GM23338 (cell line): ENCODE measurements at regions not wholly inside any gene's neighbourhood (a gene's known extent, or its start where the extent isn't known, plus 50 kb on each side); places are given as distances from the start of the nearest gene placed in this dataset.

ENCODE experiments used
- ATAC-seq: fragments of 200-7000 bp; cut with Tn5 transposase; 3 replicates; pipeline ENCODE4 v1.9.1; 2020
- DNase-seq: peaks from one replicate; pipeline ENCODE4 v3.0.0-alpha.2; 2015; ENCODE audit warnings: low spot score
- H2AFZ ChIP-seq: fragments of 200-600 bp; sonication (generic); 2 replicates; pipeline ENCODE4 v1.8.0; 2016; ENCODE audit warnings: antibody characterized with exemption, mild to moderate bottlenecking, moderate library complexity
- H3F3A ChIP-seq: fragments of 200-600 bp; sonication (generic); replicated peaks from 2 replicates; pipeline ENCODE4 v1.8.0; 2017; ENCODE audit warnings: antibody characterized with exemption, mixed run types, low read depth
- H3K27ac ChIP-seq: fragments of 200-600 bp; sonication (generic); 2 replicates; pipeline ENCODE4 v1.6.1; 2016; ENCODE audit warnings: low read depth
- H3K27me3 ChIP-seq: fragments of 200-600 bp; sonication (generic); 2 replicates; pipeline ENCODE4 v1.8.0; 2016; ENCODE audit warnings: mild to moderate bottlenecking, mixed run types, moderate library complexity; ENCODE audit not compliant: insufficient read depth
- H3K36me3 ChIP-seq: fragments of 200-600 bp; sonication (generic); 2 replicates; pipeline ENCODE4 v1.8.0; 2016; ENCODE audit warnings: mild to moderate bottlenecking; ENCODE audit not compliant: insufficient read depth
- H3K4me1 ChIP-seq: fragments of 200-600 bp; sonication (generic); 2 replicates; pipeline ENCODE4 v1.8.0; 2016; ENCODE audit warnings: mild to moderate bottlenecking, moderate library complexity; ENCODE audit not compliant: insufficient read depth
- H3K4me2 ChIP-seq: fragments of 200-600 bp; sonication (generic); 2 replicates; pipeline ENCODE4 v1.7.1; 2017; ENCODE audit warnings: mixed run types
- H3K4me3 ChIP-seq: fragments of 200-600 bp; sonication (generic); 2 replicates; pipeline ENCODE4 v1.6.1; 2016; ENCODE audit warnings: mixed run types
- H3K79me2 ChIP-seq: fragments of 200-600 bp; sonication (generic); replicated peaks from 2 replicates; pipeline ENCODE4 v1.8.0; 2017; ENCODE audit warnings: mild to moderate bottlenecking; ENCODE audit not compliant: insufficient read depth
- H3K9me2 ChIP-seq: fragments of 200-600 bp; sonication (generic); 2 replicates; pipeline ENCODE4 v1.8.0; 2017; ENCODE audit not compliant: insufficient read depth
- H4K20me1 ChIP-seq: fragments of 200-600 bp; sonication (generic); replicated peaks from 2 replicates; pipeline ENCODE4 v1.8.0; 2017; ENCODE audit warnings: mild to moderate bottlenecking; ENCODE audit not compliant: insufficient read depth
- H3K27ac Mint-ChIP-seq: 2 replicates; pipeline ENCODE4 v1.8.0; 2020; ENCODE audit warnings: inconsistent platforms, mild to moderate bottlenecking, moderate library complexity, mixed read lengths
- H3K27me3 Mint-ChIP-seq: 3 replicates; pipeline ENCODE4 v1.8.0; 2022; ENCODE audit warnings: low read depth, mild to moderate bottlenecking, moderate library complexity, mixed read lengths, inconsistent platforms; ENCODE audit not compliant: insufficient read depth, poor library complexity
- H3K36me3 Mint-ChIP-seq: 3 replicates; pipeline ENCODE4 v1.8.0; 2021; ENCODE audit warnings: low read depth, mild to moderate bottlenecking, inconsistent platforms, moderate library complexity, mixed read lengths
- H3K4me1 Mint-ChIP-seq: 3 replicates; pipeline ENCODE4 v1.8.0; 2020; ENCODE audit warnings: mild to moderate bottlenecking, inconsistent platforms, mixed read lengths
- H3K4me3 Mint-ChIP-seq: 3 replicates; pipeline ENCODE4 v1.8.0; 2021; ENCODE audit warnings: moderate library complexity, mild to moderate bottlenecking, inconsistent platforms, mixed read lengths
- H3K9me3 Mint-ChIP-seq: 3 replicates; pipeline ENCODE4 v1.8.0; 2020; ENCODE audit warnings: moderate library complexity, mild to moderate bottlenecking, inconsistent platforms, mixed read lengths
- EZH2phosphoT487 ChIP-seq: fragments of 200-600 bp; sonication (generic); IDR thresholded peaks from one replicate; pipeline ENCODE4 v1.8.1; 2018; ENCODE audit warnings: antibody characterized with exemption; ENCODE audit not compliant: unreplicated experiment
- JUNB ChIP-seq: IDR thresholded peaks from one replicate; pipeline ENCODE4 v1.6.1; 2016; ENCODE audit warnings: antibody characterized with exemption; ENCODE audit not compliant: unreplicated experiment
- NANOG ChIP-seq: IDR thresholded peaks from 2 replicates; pipeline ENCODE4 v1.6.1; 2016; ENCODE audit warnings: antibody characterized with exemption, borderline replicate concordance
- POLR2AphosphoS5 ChIP-seq: IDR thresholded peaks from 2 replicates; pipeline ENCODE4 v1.6.1; 2016; ENCODE audit warnings: antibody characterized with exemption, low read depth
- STAT1 ChIP-seq: IDR thresholded peaks from one replicate; pipeline ENCODE4 v1.6.1; 2016; ENCODE audit warnings: antibody characterized with exemption; ENCODE audit not compliant: unreplicated experiment
- ZNF331 ChIP-seq: fragments of 250-450 bp; sonication (Bioruptor Pico); IDR thresholded peaks from 2 replicates; pipeline ENCODE4 v1.5.0; 2020; ENCODE audit warnings: low read depth, mild to moderate bottlenecking, moderate library complexity
- TF ChIP-seq, protein P1 (sequence below): IDR thresholded peaks from one replicate; pipeline ENCODE4 v1.6.1; 2018; ENCODE audit warnings: antibody characterized with exemption; ENCODE audit not compliant: unreplicated experiment
- TF ChIP-seq, protein P2 (sequence below), 2 experiments: fragments of 200-600 bp in 1 of 2; sonication (generic) in 1 of 2; conservative IDR thresholded peaks; 2 replicates each; pipeline versions ENCODE4 v1.5.1 to v1.6.1; 2016 to 2017; ENCODE audit warnings: antibody characterized with exemption in 2 of 2, low read depth in 2 of 2, mild to moderate bottlenecking in 2 of 2, moderate library complexity in 1 of 2
- TF ChIP-seq, protein P3 (sequence below): IDR thresholded peaks from 2 replicates; pipeline ENCODE4 v1.6.1; 2016; ENCODE audit warnings: antibody characterized with exemption
- TF ChIP-seq, protein P4 (sequence below): fragments of 250-450 bp; sonication (Bioruptor Pico); IDR thresholded peaks from 2 replicates; pipeline ENCODE4 v1.5.0; 2020; ENCODE audit warnings: mild to moderate bottlenecking, moderate library complexity

DNA sequence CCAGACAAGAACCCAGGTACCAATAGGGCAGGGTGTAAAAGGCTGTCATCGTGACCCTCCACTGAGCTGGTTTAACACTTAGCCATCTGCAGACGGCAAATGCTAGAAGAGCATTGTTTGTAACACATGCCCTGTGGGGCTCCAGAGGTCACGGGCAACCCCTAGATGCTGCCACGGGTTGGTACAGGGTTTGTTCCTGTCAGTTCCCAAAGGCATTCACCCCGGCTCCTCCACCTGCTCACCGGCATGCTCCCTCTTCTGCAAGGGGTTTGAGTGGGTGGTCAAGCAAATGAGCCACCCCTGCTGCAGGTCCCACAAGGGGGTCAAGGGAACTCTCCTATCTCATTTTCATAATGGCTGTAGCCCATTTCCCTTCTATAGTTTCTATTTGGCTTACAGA is 229.3 kb downstream of the ZPLD1 start:
- H3K9me3 Mint-ChIP-seq, result no peaks in the 10 kb centered on the region
- no peak overlapping the region for H3K4me3 Mint-ChIP-seq
- no peaks in the 10 kb centered on the region for H3K36me3 Mint-ChIP-seq
- H3K27ac Mint-ChIP-seq, result no peak overlapping the region
- H3K4me3 ChIP-seq, result no peak overlapping the region
- no peaks in the 10 kb centered on the region for H3K4me1 Mint-ChIP-seq
- DNase-seq, result no peak
- H3K4me2 ChIP-seq, result no peak overlapping the region
- no peaks in the 10 kb centered on the region for H3K4me1 ChIP-seq
- H3K36me3 ChIP-seq, result no peaks in the 10 kb centered on the region
- H3K27me3 ChIP-seq, result no peaks in the 10 kb centered on the region
- no peak overlapping the region for H2AFZ ChIP-seq
- H3K27me3 Mint-ChIP-seq, result peaks cover 2% of the 10 kb centered on the region
- no peaks in the 10 kb centered on the region for H3F3A ChIP-seq
- TF ChIP-seq, protein P1, sequence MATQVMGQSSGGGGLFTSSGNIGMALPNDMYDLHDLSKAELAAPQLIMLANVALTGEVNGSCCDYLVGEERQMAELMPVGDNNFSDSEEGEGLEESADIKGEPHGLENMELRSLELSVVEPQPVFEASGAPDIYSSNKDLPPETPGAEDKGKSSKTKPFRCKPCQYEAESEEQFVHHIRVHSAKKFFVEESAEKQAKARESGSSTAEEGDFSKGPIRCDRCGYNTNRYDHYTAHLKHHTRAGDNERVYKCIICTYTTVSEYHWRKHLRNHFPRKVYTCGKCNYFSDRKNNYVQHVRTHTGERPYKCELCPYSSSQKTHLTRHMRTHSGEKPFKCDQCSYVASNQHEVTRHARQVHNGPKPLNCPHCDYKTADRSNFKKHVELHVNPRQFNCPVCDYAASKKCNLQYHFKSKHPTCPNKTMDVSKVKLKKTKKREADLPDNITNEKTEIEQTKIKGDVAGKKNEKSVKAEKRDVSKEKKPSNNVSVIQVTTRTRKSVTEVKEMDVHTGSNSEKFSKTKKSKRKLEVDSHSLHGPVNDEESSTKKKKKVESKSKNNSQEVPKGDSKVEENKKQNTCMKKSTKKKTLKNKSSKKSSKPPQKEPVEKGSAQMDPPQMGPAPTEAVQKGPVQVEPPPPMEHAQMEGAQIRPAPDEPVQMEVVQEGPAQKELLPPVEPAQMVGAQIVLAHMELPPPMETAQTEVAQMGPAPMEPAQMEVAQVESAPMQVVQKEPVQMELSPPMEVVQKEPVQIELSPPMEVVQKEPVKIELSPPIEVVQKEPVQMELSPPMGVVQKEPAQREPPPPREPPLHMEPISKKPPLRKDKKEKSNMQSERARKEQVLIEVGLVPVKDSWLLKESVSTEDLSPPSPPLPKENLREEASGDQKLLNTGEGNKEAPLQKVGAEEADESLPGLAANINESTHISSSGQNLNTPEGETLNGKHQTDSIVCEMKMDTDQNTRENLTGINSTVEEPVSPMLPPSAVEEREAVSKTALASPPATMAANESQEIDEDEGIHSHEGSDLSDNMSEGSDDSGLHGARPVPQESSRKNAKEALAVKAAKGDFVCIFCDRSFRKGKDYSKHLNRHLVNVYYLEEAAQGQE, result no peak
- TF ChIP-seq POLR2AphosphoS5 (no peak), NANOG (no peak), EZH2phosphoT487 (no peak), JUNB (no peak), STAT1 (no peak), ZNF331 (CRISPR knock-in tag) (no peak)
- TF ChIP-seq, protein P2, sequence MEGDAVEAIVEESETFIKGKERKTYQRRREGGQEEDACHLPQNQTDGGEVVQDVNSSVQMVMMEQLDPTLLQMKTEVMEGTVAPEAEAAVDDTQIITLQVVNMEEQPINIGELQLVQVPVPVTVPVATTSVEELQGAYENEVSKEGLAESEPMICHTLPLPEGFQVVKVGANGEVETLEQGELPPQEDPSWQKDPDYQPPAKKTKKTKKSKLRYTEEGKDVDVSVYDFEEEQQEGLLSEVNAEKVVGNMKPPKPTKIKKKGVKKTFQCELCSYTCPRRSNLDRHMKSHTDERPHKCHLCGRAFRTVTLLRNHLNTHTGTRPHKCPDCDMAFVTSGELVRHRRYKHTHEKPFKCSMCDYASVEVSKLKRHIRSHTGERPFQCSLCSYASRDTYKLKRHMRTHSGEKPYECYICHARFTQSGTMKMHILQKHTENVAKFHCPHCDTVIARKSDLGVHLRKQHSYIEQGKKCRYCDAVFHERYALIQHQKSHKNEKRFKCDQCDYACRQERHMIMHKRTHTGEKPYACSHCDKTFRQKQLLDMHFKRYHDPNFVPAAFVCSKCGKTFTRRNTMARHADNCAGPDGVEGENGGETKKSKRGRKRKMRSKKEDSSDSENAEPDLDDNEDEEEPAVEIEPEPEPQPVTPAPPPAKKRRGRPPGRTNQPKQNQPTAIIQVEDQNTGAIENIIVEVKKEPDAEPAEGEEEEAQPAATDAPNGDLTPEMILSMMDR (conservative IDR thresholded peaks at IDR 0.05; ENCODE audit: low read depth in 2 of 2), result no peak
- TF ChIP-seq, protein P3, sequence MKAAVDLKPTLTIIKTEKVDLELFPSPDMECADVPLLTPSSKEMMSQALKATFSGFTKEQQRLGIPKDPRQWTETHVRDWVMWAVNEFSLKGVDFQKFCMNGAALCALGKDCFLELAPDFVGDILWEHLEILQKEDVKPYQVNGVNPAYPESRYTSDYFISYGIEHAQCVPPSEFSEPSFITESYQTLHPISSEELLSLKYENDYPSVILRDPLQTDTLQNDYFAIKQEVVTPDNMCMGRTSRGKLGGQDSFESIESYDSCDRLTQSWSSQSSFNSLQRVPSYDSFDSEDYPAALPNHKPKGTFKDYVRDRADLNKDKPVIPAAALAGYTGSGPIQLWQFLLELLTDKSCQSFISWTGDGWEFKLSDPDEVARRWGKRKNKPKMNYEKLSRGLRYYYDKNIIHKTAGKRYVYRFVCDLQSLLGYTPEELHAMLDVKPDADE, result no peak
- TF ChIP-seq, protein P4, sequence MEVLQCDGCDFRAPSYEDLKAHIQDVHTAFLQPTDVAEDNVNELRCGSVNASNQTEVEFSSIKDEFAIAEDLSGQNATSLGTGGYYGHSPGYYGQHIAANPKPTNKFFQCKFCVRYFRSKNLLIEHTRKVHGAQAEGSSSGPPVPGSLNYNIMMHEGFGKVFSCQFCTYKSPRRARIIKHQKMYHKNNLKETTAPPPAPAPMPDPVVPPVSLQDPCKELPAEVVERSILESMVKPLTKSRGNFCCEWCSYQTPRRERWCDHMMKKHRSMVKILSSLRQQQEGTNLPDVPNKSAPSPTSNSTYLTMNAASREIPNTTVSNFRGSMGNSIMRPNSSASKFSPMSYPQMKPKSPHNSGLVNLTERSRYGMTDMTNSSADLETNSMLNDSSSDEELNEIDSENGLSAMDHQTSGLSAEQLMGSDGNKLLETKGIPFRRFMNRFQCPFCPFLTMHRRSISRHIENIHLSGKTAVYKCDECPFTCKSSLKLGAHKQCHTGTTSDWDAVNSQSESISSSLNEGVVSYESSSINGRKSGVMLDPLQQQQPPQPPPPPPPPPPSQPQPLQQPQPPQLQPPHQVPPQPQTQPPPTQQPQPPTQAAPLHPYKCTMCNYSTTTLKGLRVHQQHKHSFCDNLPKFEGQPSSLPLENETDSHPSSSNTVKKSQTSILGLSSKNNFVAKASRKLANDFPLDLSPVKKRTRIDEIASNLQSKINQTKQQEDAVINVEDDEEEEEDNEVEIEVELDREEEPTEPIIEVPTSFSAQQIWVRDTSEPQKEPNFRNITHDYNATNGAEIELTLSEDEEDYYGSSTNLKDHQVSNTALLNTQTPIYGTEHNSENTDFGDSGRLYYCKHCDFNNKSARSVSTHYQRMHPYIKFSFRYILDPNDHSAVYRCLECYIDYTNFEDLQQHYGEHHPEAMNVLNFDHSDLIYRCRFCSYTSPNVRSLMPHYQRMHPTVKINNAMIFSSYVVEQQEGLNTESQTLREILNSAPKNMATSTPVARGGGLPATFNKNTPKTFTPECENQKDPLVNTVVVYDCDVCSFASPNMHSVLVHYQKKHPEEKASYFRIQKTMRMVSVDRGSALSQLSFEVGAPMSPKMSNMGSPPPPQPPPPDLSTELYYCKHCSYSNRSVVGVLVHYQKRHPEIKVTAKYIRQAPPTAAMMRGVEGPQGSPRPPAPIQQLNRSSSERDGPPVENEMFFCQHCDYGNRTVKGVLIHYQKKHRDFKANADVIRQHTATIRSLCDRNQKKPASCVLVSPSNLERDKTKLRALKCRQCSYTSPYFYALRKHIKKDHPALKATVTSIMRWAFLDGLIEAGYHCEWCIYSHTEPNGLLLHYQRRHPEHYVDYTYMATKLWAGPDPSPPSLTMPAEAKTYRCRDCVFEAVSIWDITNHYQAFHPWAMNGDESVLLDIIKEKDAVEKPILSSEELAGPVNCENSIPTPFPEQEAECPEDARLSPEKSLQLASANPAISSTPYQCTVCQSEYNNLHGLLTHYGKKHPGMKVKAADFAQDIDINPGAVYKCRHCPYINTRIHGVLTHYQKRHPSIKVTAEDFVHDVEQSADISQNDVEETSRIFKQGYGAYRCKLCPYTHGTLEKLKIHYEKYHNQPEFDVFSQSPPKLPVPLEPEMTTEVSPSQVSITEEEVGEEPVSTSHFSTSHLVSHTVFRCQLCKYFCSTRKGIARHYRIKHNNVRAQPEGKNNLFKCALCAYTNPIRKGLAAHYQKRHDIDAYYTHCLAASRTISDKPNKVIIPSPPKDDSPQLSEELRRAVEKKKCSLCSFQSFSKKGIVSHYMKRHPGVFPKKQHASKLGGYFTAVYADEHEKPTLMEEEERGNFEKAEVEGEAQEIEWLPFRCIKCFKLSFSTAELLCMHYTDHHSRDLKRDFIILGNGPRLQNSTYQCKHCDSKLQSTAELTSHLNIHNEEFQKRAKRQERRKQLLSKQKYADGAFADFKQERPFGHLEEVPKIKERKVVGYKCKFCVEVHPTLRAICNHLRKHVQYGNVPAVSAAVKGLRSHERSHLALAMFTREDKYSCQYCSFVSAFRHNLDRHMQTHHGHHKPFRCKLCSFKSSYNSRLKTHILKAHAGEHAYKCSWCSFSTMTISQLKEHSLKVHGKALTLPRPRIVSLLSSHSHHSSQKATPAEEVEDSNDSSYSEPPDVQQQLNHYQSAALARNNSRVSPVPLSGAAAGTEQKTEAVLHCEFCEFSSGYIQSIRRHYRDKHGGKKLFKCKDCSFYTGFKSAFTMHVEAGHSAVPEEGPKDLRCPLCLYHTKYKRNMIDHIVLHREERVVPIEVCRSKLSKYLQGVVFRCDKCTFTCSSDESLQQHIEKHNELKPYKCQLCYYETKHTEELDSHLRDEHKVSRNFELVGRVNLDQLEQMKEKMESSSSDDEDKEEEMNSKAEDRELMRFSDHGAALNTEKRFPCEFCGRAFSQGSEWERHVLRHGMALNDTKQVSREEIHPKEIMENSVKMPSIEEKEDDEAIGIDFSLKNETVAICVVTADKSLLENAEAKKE, result no peak
- no peaks in the 10 kb centered on the region for H3K79me2 ChIP-seq
- H3K9me2 ChIP-seq, result no peaks in the 10 kb centered on the region
- no peak for ATAC-seq
- H3K27ac ChIP-seq, result no peak overlapping the region
- H4K20me1 ChIP-seq, result no peaks in the 10 kb centered on the region
